Right lobe of liver (tissue), 4 donors: ENCODE measurements at regions not wholly inside any gene's neighbourhood (a gene's known extent, or its start where the extent isn't known, plus 50 kb on each side); places are given as distances from the start of the nearest gene placed in this dataset.

Source experiments
- CTCF ChIP-seq, 4 donors: fragments of 200-600 bp in 3 of 4; fragments of 450-650 bp in 1 of 4; IDR thresholded peaks; one replicate each; pipeline versions ENCODE4 v1.5.1 to v1.8.0; 2016 to 2022; ENCODE audit warnings: antibody characterized with exemption in 4 of 4, mild to moderate bottlenecking in 2 of 4
- POLR2A ChIP-seq: fragments of 450-650 bp; IDR thresholded peaks from one replicate; pipeline ENCODE4 v1.6.1; 2017; ENCODE audit warnings: antibody characterized with exemption, mild to moderate bottlenecking
- donor health status: DM: no; HTN: no; CAD: no.
- donor health status: DM: no; HTN: no; CAD: no.
- donor health status: DM: no; HTN: yes; CAD: no.

- TF ChIP-seq CTCF (IDR thresholded peaks at IDR 0.05) = no peak
- TF ChIP-seq POLR2A = no peak
Measured at GRCh38 chr1:172883844-172884243, 166.9 kb downstream of the TNFSF18 start.
